ENCODE measurements at regions not wholly inside any gene's neighbourhood (a gene's known extent, or its start where the extent isn't known, plus 50 kb on each side); places are given as distances from the start of the nearest gene placed in this dataset.

DNA sequence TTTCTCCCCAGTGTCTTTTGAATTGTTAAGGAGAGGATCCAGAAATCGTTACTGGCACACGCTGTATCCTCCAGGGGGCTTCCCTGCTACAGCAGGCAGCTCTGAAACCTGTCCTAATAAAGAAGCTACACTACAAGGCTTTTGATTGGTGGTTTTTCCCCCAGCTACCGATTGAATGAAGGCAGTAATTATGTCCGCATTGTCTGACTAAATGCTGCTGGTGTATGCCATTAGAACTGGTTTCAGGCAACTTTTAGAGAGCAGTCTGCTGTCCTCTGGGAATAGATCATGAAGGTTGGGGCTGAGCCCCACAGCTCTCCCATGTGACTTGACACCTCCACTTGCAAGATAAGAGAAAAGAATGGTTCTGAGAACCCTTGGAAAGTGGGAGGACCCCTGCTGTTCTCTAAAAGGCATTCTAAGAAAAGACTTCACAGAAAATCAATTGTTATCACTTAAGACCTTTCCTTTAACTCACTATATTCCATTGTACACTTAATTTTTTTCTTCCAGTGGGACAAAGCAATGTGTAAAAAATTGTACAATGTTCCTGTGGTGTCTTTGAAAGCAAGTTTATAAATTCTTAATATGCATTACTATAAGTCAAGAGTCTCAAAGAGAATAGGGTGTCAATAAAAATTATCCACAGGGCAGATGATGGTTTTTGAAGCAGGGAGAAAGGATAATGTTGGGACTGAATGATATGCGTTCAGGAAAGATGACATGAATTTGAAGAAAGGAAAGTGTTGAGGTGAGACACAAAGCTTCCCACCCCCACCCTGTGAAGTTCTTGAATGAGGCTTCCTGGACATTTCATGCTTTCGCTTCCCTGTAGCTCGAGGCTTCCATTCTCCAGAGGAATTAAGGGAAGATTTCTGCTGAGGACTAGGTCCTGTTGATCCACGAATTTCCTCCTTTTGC lies 53.0 kb upstream of the DAZL start:
- no peak for DNase-seq (ENCODE audit: low read depth)

DNA sequence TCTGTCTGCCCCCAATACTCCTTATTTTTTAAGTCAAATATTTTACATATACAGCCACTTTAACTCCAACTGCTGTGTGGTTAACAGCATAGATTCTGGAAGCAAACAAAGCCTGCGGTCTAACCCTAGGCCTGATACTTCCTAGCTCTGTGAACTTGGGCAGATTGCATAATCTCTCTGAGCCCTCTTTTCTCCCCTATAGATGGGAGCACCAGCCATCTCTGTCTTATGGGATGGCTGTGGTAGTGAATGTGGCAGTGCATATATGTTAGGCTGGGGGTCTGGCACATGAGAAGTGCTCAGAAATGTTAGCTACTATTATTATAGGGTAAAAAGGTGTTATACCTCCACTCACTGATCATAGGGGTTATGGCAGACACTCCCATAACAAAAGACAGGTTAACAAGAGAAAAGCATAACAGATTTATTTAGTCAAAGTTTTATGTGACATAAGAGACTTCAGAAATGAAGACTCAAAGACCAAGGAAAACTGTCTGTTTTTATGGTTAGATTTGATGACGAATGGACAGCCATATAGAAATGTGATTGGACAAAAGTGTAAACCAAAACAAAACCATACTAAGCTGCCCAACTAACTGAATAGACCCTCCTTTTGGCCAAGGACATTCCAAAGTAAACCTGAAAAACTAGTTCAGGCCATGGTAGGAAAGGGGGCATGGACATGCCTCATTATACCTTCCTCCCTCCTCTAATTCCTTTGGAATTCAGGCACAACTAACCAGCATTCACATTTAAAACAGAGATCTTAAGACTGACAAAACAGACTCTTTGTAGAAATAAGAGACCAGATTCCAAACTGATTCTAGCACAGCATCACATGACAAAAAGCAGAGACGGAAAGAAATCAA lies 53.9 kb upstream of the DAZL start:
- no peak for DNase-seq (ENCODE audit: low read depth)

DNA sequence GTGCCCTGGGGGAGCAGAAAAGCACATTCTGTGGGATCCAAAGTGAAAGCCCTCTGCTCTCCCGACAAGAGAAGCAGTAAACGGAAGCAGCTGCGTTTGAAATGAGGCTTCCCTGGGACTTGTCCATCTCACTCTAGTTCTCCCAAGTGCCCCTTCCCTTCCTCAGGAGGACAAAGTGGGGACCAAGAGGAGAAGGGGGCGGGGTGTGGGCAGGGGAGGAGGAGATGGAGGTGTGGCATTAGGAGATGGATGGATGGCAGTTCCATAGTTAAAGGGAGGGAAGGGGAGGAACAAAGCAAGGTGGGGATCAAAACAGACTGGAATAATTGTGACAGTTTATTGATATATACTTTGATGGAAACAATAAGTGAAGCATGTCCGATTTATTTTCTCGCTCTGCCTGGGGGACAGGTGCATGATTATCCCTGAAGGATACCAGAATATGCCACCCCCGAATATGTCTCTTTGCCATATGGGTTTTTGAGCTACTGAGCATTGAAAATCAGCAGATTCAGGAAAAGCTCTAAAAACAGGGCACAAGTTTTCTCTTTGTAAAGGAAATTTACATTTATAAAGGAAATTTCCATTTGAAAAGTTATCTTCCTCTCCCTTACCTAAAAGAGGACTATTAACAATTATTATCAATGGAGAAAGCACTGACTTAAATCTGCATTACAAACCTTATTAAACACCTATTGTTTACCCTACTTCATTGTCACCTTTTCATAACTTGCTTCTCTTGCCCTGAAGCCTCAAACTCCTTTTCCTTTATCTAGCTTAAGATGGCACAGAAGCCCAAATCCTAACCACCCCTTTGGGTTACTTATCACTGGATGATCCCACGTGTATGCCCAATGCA lies 58.9 kb upstream of the DAZL start:
- no peak for DNase-seq (ENCODE audit: low read depth)

DNA sequence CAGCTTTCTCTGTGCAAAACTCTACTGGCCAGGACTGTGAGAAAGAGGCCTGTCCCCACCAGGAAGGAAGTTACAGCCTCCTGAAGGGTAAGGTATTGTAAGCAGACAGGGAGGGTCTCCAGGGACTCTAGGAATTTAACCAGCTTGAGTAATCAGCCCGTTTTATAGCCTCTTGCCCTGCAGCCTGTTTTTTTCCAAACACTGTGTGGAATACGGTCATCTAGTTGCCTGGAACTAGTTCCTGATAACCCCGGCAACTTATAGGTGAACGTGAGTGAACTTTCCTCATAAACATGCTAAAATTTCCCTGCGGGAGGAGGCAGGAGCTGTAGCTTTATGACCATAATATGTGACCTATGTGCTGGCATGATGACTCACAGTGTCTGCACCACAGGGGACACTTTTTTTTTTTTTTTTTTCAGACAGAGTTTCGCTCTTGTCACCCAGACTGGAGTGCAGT lies 60.1 kb upstream of the DAZL start:
- no peak for DNase-seq (ENCODE audit: low read depth)

DNA sequence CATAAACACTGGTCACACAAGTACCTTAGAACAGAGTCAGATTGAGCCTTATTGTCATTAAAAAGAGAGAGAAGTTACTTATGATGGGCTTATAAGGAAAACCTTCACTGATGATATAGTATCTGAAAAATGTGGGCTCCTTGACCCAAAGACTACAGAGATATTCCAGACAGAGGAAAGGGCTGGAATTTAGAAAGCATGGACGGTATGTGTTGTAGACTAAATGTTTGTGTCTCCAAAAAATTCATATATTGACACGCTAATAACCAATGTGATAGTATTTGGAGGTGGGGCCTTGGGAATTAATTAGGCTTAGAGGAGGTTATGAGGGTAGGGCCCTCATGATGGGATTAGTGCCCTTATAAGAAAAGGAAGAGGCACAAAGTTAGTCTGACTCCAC lies 61.0 kb upstream of the DAZL start:
- no peak for DNase-seq (ENCODE audit: low read depth)

DNA sequence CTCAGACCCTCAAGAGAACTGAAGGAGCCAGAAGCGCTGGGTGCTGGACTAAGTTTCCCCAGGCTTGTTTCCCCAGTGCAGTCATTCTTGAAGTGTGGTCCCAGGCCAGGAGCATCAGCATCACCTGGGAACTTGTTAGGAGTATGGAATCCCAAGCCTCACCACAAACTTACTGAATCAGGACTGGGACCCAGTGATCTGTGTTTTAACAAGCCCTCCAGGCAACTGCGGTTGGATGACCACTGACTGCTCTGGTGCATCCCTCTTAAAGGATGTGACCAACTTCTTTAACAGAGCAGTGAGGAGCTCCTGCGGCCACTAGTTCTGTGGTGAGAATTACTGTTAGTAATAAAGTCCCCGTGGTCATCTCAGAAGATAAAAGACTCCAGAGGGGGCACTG lies 62.4 kb upstream of the DAZL start:
- no peak for DNase-seq (ENCODE audit: low read depth)

DNA sequence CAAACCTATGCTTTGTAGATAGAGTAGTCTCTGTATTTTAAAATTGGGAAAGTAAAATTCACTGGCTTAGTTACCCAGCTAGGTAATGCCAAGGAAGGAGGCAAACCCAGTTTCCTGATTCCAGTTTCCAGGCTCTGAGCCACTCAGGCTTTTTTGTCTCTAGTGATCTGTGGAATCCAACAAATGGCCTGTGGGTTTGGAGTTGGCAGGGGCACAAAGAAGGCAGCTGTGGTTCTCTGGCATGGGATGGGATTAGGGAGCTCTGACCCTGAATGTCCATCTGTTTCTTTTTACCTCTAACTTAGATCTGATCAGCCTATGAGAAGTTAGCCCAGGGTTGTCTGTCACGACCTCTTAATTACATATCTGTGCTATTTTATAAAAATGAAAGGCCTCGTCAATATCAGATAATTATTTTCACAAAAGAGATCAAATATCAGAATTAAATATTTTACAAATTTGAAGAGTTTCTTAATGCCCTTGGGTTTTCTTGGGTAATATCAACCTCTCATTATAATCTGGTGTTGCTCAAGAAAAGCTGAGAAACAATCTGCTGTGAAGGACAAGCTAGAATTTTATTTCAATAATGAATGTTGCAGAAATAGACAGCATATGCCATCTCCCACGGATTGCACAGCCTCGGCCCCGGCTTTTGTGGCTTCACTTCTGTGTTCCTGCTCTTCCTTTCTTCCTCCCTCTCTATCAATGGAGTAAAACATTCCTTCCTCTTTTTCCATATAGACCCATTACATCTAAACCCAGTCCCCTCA lies 63.7 kb upstream of the DAZL start:
- DNase-seq (ENCODE audit: low read depth): no peak

DNA sequence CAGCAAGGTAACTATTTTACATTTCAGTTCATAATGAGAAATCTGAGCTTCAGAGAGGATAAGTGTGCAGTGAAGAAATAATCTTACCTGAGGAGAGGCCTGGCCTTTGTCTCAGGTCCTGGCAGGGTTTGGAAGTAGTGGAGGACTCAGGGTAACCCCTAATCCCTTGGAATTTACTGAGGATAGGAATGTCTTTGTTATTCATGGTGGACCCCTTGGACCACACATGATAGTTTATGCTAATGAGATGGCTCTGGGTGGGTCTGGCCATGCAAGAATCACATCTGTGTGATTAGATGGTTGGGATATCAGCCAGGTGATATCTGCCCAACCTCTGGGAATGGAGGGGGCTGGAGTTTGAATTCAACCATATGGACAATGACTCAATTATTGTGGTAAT lies 65.0 kb upstream of the DAZL start:
- DNase-seq (ENCODE audit: low read depth): no peak

DNA sequence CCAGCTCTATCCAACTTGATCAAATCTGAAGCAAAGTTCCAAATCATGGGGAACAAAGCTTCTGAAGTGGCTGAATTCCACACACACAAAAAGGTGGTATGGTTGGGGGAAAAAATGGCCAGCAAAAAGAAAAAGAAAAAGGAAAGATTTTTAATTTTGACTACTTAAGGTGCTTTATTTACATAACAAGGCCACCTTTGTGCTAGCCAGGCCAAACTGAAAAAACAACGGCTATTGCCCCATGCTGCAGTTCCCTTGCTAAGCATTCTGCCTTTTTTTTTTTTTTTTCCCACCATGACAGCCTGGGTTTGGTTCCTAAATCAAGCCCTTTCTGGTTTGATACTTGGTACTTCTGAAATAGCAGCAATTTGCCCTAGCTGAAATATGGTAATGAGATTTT lies 66.5 kb upstream of the DAZL start:
- DNase-seq (ENCODE audit: low read depth): no peak

DNA sequence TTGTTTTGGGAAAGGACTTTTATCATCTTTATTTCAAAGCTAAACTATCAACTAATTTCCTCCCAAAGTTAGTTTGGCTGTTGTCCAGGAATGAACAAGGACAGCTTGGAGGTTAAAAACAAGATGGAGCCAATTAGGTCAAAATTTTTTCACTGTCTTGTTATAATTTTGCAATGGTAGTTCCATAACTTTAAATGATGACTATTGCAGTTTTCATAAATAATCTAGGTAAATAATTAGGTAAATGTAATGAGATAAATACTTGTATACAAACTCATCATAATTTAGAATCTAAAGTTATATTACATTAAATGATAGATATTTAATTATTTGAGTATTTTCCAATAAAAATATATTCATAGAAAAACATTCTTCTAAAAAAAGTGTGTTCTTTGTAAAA lies 68.3 kb upstream of the DAZL start:
- no peak for DNase-seq (ENCODE audit: low read depth)

DNA sequence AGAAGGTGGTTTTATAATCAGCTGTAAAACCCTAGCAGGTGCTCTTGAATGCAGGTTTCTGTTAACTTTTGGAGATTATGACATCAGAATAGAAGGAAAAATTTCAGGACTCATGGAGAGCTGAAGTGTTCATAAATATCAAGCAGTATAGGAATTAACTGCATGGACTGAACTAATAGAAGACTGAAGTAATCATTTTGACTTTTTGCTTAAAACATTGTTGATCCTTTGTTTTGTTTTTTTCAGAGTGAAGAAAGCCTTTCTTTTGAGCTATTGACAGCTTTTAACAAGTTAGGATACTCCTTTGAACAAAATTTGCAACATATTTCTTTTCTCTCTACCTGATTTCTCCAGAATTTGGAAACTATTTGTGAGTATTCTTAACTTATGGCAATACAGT lies 70.6 kb upstream of the DAZL start:
- DNase-seq (ENCODE audit: low read depth): no peak

DNA sequence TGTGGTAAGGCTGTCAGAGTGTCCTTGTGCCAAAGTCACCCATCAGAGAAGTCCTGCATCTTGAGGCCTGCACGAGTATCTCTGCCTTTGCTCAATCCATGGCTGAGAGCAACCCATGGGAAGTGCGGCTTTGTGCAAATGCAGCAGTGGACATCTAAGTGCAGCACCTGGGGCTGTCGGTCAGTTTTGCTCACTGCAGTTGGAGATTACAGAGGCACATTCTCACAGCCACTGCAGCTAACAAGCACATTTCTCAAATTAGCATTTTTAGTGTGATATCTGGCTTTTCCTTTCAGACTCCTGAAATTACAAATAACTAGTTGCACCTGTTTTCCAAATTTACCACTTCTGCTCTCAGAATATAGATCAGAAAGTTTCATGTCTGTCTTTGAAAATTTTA lies 81.5 kb upstream of the DAZL start:
- DNase-seq (ENCODE audit: low read depth): no peak

DNA sequence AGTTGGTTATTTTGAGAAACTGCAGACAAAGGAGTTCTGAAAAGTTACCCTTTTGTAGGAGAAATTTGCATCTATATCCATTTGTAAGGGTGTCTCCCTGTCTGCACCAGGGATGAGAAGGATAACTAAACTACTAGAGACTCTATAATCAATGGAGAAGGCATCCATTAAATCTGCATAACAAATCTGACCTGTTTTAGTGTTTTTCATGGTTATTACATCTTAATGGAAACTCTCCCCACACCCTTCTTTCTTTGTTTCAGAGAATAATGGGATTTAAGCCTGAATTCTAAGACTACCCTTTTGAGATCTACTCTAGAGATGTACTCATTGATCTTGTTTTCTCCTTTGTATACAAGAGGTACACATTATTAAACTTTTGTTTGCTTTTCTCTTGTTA lies 82.0 kb upstream of the DAZL start:
- DNase-seq (ENCODE audit: low read depth): no peak

DNA sequence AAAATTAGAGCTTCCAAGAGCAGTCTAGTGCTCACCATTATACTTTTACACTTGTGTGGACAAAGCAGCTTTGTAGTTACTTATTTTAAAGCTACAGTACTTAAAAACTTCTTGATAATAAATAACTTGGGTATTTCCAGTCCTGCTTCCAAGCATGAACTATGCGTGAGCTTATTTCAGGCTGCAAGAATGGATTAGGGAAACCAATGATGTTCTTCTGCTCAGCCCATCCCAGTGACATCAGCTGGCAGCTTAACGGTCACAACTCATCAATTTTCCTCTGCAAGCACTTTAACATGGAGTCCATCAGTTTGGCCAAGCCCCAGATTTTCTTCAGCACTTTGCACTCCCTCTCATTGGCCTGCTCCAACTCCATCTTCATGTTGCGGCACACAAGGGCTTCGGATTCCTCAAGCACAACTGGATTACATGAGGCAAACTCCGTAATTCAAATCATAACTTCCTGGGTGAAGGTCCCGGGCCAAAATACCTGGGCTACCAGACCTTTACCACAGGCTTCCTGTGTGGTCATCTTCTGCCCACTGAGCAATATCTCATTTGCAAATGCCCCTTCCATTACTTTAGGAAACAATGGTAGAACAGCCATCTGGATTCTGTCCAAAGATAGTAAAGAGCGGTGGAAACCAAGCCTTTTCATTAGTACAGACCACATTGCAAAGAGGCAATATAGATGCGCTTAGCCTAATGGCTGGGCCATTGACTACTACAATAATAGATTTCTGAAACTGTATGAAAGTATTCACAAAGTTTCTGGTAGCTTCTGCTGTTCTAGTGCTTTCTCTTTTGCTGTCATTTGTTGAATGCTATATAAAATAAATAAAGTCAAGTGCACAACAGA lies 87.5 kb upstream of the DAZL start:
- no peak for DNase-seq (ENCODE audit: low read depth)

DNA sequence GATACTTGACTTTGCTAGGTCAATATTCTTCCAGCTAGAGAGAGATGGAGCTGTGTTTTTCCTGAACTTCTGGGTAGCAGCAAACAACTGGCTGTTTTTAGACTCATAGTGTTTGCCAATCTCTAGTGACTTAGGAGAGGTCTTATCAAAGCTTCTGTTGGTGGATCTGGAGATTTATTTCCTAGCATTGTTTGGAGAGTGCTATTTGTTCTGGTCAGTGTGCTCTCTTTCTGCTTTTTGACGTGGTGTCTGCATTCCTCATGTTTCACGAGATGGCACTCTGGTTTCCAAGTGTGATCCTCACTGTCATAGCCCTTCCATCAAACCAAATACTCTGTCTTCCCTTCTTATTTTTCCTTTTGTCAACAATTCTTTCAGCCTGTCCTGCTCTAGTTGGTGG lies 88.6 kb upstream of the DAZL start:
- no peak for DNase-seq (ENCODE audit: low read depth)

DNA sequence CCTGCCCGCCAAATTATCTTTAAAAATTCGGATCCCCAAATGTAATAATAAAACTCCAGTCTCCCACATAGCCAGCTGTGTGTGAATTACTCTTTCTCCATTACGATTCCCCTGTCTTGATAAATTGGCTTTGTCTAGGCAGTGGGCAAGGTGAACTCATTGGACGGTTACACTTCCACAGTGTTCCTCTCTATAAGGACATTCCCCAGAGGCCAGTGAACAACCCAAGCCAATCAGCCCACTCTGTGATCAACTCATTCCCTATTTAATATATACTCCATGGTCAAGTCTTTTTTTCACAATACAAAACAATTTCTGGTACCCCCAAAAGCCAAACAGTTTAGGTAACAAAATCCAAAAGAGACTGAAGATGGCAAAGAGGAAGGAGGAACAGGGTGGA lies 90.5 kb upstream of the DAZL start:
- no peak for DNase-seq (ENCODE audit: low read depth)

DNA sequence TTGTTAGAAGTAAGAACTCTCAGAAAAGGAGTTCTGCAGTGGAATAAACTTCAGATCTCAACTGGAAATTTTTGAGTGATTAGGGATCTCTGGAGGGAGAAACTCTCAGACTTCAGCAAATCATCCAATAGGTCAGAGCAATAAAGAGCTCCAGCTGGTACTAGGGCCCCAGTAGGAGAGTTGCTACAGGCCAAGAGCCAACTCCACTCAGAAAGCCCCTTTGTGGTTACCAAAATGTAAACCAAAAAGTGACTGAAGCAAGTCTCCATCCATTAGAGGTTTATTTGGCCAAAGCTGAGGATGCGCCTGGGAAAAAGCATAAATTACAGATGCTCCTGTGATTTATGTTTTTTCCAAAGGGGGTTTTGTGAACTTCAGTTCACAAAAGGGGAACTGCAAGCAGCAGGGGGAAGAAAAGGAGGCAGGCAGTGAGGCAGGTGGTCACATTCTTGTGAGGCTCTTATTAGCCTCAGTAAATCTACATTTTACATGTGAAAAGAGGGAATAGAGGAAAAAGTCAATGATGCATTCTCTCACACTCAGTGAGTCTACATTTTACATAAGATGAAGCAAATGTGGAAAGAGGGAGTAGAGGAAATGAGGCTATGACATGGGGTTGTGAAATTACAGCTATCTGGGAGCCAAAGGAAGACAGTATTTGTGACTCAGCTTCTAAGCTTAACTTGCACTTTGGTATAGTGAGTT lies 92.4 kb upstream of the DAZL start:
- DNase-seq (ENCODE audit: low read depth): no peak

DNA sequence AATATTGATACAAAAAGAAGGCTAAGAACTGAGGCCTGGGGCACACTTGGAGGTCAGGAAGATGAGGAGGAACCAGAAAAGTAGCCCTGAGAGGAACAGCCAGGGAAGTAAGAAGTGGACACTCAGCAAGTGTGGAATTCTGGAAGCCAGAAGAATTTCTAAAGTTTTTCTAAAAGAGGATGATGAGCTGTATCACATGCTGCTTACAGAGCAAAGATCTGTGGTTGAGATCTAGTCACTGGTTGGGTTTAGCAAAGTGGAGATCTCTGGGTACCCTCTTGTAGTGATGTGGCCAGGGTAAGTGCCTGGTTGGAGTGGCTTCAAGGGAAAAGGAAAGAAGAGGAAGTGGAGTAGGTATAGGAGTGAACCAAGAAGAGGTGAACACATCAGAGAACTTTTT lies 95.4 kb upstream of the DAZL start:
- no peak for DNase-seq (ENCODE audit: low read depth)

DNA sequence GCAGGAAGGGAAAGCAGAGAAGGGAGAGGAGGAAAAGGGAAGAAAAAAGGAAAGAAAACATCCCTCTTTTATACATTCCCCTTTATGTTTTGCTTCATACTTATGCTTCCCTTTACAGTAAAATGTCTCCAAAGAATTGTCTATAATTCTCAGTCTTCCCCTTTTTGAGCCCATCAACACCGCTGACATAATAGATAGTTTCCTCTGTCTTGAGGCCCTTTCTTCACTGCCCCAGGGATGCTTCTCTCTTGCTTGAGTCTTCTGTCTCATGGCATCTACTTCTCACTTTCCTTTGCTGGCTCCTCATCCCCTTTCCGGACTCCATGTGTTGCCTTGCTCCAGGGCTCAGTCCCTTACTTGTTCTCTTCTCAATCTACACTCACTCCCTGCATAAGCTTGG lies 99.7 kb upstream of the DAZL start:
- no peak for DNase-seq (ENCODE audit: low read depth)

DNA sequence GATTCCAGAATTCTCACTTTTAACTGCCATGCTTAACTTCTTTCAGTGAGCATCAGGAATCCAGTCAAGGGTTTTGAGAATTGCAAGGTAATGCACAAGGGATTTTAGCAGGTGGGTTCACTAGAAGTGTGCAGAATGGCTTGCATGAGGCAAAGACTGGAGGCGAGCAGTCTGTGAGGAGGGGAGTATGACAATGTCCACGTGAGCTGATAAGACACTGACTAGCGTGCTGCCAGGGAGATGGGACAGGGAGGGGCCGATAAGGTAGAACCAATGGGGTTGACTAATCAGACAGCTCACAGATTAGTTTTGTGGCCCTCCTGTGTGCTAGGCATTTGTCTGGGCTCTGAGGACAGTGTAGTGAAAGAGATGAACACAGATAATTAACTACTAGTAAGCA lies 102.0 kb upstream of the DAZL start:
- DNase-seq (ENCODE audit: low read depth): no peak
